Suprapubic skin (tissue), 4 donors: ENCODE measurements at regions not wholly inside any gene's neighbourhood (a gene's known extent, or its start where the extent isn't known, plus 50 kb on each side); places are given as distances from the start of the nearest gene placed in this dataset.

Source experiments
- DNase-seq, 2 donors: peaks; one replicate each; pipeline ENCODE4 v3.0.0-alpha.2; 2019; ENCODE audit warnings: low spot score in 2 of 2
- H3K27ac ChIP-seq: fragments of 200-600 bp; sonication (generic); one replicate; pipeline ENCODE4 v1.5.1; 2019
- H3K27me3 ChIP-seq: fragments of 200-600 bp; sonication (generic); one replicate; pipeline ENCODE4 v1.5.1; 2019
- H3K36me3 ChIP-seq: fragments of 200-600 bp; sonication (generic); one replicate; pipeline ENCODE4 v1.5.1; 2019
- H3K4me1 ChIP-seq: fragments of 200-600 bp; sonication (generic); one replicate; pipeline ENCODE4 v1.5.1; 2019
- H3K4me3 ChIP-seq: fragments of 200-600 bp; sonication (generic); one replicate; pipeline ENCODE4 v1.5.1; 2019; ENCODE audit warnings: mild to moderate bottlenecking
- H3K9me3 ChIP-seq: fragments of 200-600 bp; sonication (generic); one replicate; pipeline ENCODE4 v1.5.1; 2019
- EP300 ChIP-seq: sonication (generic); formaldehyde crosslinking; IDR thresholded peaks from one replicate; pipeline ENCODE4 v1.6.1; 2017; ENCODE audit warnings: antibody characterized with exemption
- POLR2A ChIP-seq, 2 donors: fragments of 450-650 bp; IDR thresholded peaks; one replicate each; pipeline ENCODE4 v1.6.1; 2017; ENCODE audit warnings: antibody characterized with exemption in 2 of 2, mild to moderate bottlenecking in 2 of 2, moderate library complexity in 2 of 2
- POLR2AphosphoS5 ChIP-seq, 3 donors: sonication (generic); formaldehyde crosslinking; IDR thresholded peaks; one replicate each; pipeline ENCODE4 v1.6.1; 2017; ENCODE audit warnings: antibody characterized with exemption in 3 of 3
- whole genome bisulfite sequencing: methylation state at CpG from one replicate; pipeline ENCODE4 v1.1.5; 2018; 5-methylcytosine and 5-hydroxymethylcytosine counted together
- TF ChIP-seq, protein P1 (sequence below), 2 donors: fragments of 200-600 bp in 1 of 2; fragments of 450-650 bp in 1 of 2; sonication (generic) in 1 of 2; IDR thresholded peaks; one replicate each; pipeline ENCODE4 v1.5.1; 2016 to 2019; ENCODE audit warnings: antibody characterized with exemption in 2 of 2, mild to moderate bottlenecking in 1 of 2, moderate library complexity in 1 of 2

DNA sequence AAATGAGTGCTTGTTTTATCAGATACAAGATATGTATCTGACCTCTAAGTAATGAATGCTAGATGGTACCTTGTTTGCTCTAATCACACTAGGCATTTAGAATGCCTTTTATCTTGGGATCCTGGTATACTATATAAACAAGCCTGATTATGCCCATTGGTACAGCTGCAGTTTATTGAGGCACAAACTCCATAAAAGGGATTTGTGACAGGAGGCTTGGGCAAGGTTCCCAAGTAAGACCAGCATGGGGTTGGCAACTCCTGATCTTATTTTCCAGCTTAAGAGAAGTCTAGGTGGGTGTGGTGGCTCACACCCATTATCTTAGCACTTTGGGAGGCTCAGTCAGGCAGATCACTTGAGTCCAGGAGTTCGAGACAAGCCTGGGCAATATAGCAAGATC lies 93.9 kb upstream of the DMRT1 start:
- DNase-seq, result no peak
- Histone ChIP-seq H3K27me3 (no peaks in the 10 kb centered on the region), H3K36me3 (peaks cover 39% of the 10 kb centered on the region), H3K4me3 (no peak overlapping the region), H3K4me1 (peaks cover 39% of the 10 kb centered on the region), H3K9me3 (no peaks in the 10 kb centered on the region), H3K27ac (no peak overlapping the region)
- TF ChIP-seq EP300, result no peak
- no peak for TF ChIP-seq POLR2A (IDR thresholded peaks at IDR 0.05)
- TF ChIP-seq, protein P1, sequence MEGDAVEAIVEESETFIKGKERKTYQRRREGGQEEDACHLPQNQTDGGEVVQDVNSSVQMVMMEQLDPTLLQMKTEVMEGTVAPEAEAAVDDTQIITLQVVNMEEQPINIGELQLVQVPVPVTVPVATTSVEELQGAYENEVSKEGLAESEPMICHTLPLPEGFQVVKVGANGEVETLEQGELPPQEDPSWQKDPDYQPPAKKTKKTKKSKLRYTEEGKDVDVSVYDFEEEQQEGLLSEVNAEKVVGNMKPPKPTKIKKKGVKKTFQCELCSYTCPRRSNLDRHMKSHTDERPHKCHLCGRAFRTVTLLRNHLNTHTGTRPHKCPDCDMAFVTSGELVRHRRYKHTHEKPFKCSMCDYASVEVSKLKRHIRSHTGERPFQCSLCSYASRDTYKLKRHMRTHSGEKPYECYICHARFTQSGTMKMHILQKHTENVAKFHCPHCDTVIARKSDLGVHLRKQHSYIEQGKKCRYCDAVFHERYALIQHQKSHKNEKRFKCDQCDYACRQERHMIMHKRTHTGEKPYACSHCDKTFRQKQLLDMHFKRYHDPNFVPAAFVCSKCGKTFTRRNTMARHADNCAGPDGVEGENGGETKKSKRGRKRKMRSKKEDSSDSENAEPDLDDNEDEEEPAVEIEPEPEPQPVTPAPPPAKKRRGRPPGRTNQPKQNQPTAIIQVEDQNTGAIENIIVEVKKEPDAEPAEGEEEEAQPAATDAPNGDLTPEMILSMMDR (IDR thresholded peaks at IDR 0.05), result no peak
- no peak for TF ChIP-seq POLR2AphosphoS5 (IDR thresholded peaks at IDR 0.05)
- WGBS, result 75% methylated on average over 1 of the region's 1 CpG

DNA sequence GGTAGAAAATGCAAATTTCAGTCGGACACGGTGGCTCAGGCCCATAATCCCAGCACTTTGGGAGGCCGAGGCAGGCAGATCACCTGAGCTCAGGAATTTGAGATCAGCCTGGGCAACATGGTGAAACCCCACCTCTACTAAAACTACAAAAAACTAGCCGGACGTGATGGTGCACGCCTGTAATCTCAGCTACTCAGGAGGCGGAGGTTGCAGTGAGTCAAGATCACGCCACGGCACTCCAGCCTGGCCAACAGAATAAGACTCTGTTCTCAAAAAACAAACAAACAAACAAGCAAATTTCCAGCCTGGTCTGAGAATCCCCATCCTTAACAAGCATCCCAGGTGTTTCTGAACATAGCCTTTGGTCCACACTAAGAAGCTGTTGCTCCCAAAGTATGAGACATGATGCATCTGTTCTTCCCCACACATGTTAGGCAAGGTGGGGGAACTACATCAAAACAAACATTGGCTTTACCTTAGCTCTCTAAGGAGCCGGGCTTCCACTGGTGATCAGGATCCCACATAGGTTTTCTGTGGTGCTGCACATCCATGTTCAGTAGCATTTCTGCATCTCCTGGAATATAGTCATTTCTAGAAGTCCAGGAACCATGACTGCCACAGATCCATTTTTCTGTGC lies 92.5 kb upstream of the DMRT1 start:
- peak overlapping the region; percentile 52 for H3K27ac ChIP-seq
- H3K27me3 ChIP-seq, result no peaks in the 10 kb centered on the region

DNA sequence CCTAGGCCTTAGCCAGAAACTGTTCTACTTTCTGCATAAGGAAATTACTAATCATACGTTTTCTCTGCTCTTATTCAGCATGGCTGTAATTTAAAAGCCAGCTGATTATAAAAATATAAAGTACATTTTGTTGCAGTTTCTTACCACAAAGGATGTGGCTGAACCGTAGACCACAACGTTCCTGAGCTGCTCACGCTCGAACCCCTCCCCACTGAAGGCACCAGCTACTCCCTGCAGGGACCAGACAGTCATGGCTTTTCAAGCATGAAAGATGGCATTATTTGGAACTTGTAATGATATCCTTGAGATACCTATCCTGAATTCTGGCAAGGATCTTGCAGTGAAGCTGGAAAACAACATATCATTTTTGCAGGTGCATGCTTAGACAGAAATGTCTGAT lies 91.8 kb upstream of the DMRT1 start:
- Histone ChIP-seq H3K27ac (peak overlapping the region; percentile 52), H3K4me1 (peaks cover 39% of the 10 kb centered on the region), H3K9me3 (no peaks in the 10 kb centered on the region), H3K36me3 (peaks cover 20% of the 10 kb centered on the region), H3K4me3 (no peak overlapping the region), H3K27me3 (no peaks in the 10 kb centered on the region)
- TF ChIP-seq POLR2A (IDR thresholded peaks at IDR 0.05) (no peak), POLR2AphosphoS5 (IDR thresholded peaks at IDR 0.05) (no peak), EP300 (no peak)
- TF ChIP-seq, protein P1 (IDR thresholded peaks at IDR 0.05), result no peak
- WGBS, result 33% methylated on average over 5 of the region's 5 CpGs
- no peak for DNase-seq

More for the DNA sequence above, 92.5 kb upstream of the DMRT1 start:
- TF ChIP-seq EP300 (no peak), POLR2AphosphoS5 (IDR thresholded peaks at IDR 0.05) (no peak), POLR2A (IDR thresholded peaks at IDR 0.05) (no peak)
- TF ChIP-seq, protein P1 (IDR thresholded peaks at IDR 0.05), result no peak
- no peaks in the 10 kb centered on the region for H3K9me3 ChIP-seq
- no peak for DNase-seq
- H3K36me3 ChIP-seq, result peaks cover 27% of the 10 kb centered on the region
- 55% methylated on average over 10 of the region's 10 CpGs for WGBS
- peaks cover 39% of the 10 kb centered on the region for H3K4me1 ChIP-seq
- no peak overlapping the region for H3K4me3 ChIP-seq

GRCh38 chr9:750249-750967 lies 91.1 kb upstream of the DMRT1 start:
- H3K27ac ChIP-seq, result peak overlapping the region; percentile 27
- peaks cover 40% of the 10 kb centered on the region for H3K4me1 ChIP-seq
- DNase-seq, result peak in 1 of 2 donors; percentile 60
- H3K27me3 ChIP-seq, result no peaks in the 10 kb centered on the region
- H3K9me3 ChIP-seq, result no peaks in the 10 kb centered on the region
- WGBS, result 55% methylated on average over 7 of the region's 7 CpGs
- H3K36me3 ChIP-seq, result peaks cover 14% of the 10 kb centered on the region
- no peak overlapping the region for H3K4me3 ChIP-seq
- no peak for TF ChIP-seq EP300
- no peak for TF ChIP-seq POLR2A (IDR thresholded peaks at IDR 0.05)
- TF ChIP-seq, protein P1 (IDR thresholded peaks at IDR 0.05), result no peak
- TF ChIP-seq POLR2AphosphoS5 (IDR thresholded peaks at IDR 0.05), result no peak
